ENCODE measurements at regions not wholly inside any gene's neighbourhood (a gene's known extent, or its start where the extent isn't known, plus 50 kb on each side); places are given as distances from the start of the nearest gene placed in this dataset.

GRCh38 chr5:124480964-124481363, 265.5 kb downstream of the ZNF608 start:
- Histone ChIP-seq H3K36me3 (no peaks in the 10 kb centered on the region), H3K4me1 (no peaks in the 10 kb centered on the region), H3K27me3 (no peaks in the 10 kb centered on the region), H3K4me3 (no peak overlapping the region), H3K9ac (ENCODE audit: low read depth in 2 of 2, low read length in 2 of 2) (no peak overlapping the region), H3K9me3 (no peaks in the 10 kb centered on the region), H3K27ac (no peak overlapping the region)
- no peak for DNase-seq
- TF ChIP-seq CTCF (IDR thresholded peaks at IDR 0.05), result no peak
- intact Hi-C loops (cut with DNase I), result no loop called here

GRCh38 chr5:124480022-124480421, 266.4 kb downstream of the ZNF608 start:
- intact Hi-C loops (cut with DNase I), result no loop called here
- no peaks in the 10 kb centered on the region for H3K27me3 ChIP-seq
- H3K4me3 ChIP-seq, result no peak overlapping the region
- no peaks in the 10 kb centered on the region for H3K36me3 ChIP-seq
- no peaks in the 10 kb centered on the region for H3K4me1 ChIP-seq
- no peak for DNase-seq
- no peak overlapping the region for H3K27ac ChIP-seq
- TF ChIP-seq CTCF (IDR thresholded peaks at IDR 0.05), result no peak
- no peaks in the 10 kb centered on the region for H3K9me3 ChIP-seq
- H3K9ac ChIP-seq (ENCODE audit: low read depth in 2 of 2, low read length in 2 of 2), result no peak overlapping the region

GRCh38 chr5:124478264-124478663, 268.2 kb downstream of the ZNF608 start:
- H3K9ac ChIP-seq (ENCODE audit: low read depth in 2 of 2, low read length in 2 of 2), result no peak overlapping the region
- no peaks in the 10 kb centered on the region for H3K36me3 ChIP-seq
- no peak for TF ChIP-seq CTCF (IDR thresholded peaks at IDR 0.05)
- no peaks in the 10 kb centered on the region for H3K4me1 ChIP-seq
- H3K4me3 ChIP-seq, result no peak overlapping the region
- no peaks in the 10 kb centered on the region for H3K9me3 ChIP-seq
- no peak overlapping the region for H3K27ac ChIP-seq
- DNase-seq, result no peak
- intact Hi-C loops (cut with DNase I), result no loop called here
- no peaks in the 10 kb centered on the region for H3K27me3 ChIP-seq

GRCh38 chr5:124477577-124477976, 268.9 kb downstream of the ZNF608 start:
- no peak overlapping the region for H3K27ac ChIP-seq

GRCh38 chr5:124477062-124477461, 269.4 kb downstream of the ZNF608 start:
- H3K27ac ChIP-seq, result no peak overlapping the region
- no peaks in the 10 kb centered on the region for H3K4me1 ChIP-seq
- H3K9ac ChIP-seq (ENCODE audit: low read depth in 2 of 2, low read length in 2 of 2), result no peak overlapping the region
- no peak for DNase-seq
- TF ChIP-seq CTCF (IDR thresholded peaks at IDR 0.05), result no peak
- H3K36me3 ChIP-seq, result no peaks in the 10 kb centered on the region
- H3K27me3 ChIP-seq, result no peaks in the 10 kb centered on the region
- H3K9me3 ChIP-seq, result no peaks in the 10 kb centered on the region
- H3K4me3 ChIP-seq, result no peak overlapping the region
- intact Hi-C loops (cut with DNase I), result no loop called here

More at GRCh38 chr5:124477577-124477976, 268.9 kb downstream of the ZNF608 start:
- TF ChIP-seq CTCF (IDR thresholded peaks at IDR 0.05), result no peak
- Histone ChIP-seq H3K4me3 (no peak overlapping the region), H3K27me3 (no peaks in the 10 kb centered on the region), H3K9ac (ENCODE audit: low read depth in 2 of 2, low read length in 2 of 2) (no peak overlapping the region), H3K9me3 (no peaks in the 10 kb centered on the region), H3K4me1 (no peaks in the 10 kb centered on the region), H3K36me3 (no peaks in the 10 kb centered on the region)
- DNase-seq, result no peak
- intact Hi-C loops (cut with DNase I), result no loop called here

Measured in colonic mucosa (tissue), 4 donors.